ENCODE measurements at regions not wholly inside any gene's neighbourhood (a gene's known extent, or its start where the extent isn't known, plus 50 kb on each side); places are given as distances from the start of the nearest gene placed in this dataset.

DNA sequence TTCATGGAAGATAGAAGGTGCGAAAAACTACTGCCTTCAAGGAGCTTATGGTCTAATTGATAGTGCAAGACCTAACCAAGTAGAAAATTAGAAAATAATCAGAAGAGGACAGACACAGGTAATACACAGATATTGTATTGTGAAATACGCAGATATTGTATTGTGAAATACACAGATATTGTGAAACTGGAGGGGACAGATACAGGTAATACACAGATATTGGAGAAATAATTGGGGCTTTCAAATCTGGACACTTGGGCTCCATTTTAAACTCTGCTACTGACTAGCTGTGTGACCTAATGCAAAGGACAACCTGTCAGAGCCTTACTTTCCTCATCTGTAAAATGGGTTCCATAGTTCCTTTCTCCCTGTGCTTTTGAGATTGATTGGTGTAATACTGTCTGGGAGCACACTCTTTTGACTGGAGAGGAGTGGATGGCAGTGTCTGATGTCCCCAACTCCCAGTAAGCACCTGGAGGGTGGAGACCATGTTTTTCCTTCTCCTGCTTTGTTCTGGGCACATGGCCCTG, 272.8 kb downstream of the TLE3 start:
- DNase-seq (ENCODE audit: low spot score): no peak

GRCh38 chr15:69825941-69826818, 271.5 kb downstream of the TLE3 start:
- no peak for DNase-seq (ENCODE audit: low spot score)

GRCh38 chr15:69826819-69827175, 270.9 kb downstream of the TLE3 start:
- no peak for DNase-seq (ENCODE audit: low spot score)

DNA sequence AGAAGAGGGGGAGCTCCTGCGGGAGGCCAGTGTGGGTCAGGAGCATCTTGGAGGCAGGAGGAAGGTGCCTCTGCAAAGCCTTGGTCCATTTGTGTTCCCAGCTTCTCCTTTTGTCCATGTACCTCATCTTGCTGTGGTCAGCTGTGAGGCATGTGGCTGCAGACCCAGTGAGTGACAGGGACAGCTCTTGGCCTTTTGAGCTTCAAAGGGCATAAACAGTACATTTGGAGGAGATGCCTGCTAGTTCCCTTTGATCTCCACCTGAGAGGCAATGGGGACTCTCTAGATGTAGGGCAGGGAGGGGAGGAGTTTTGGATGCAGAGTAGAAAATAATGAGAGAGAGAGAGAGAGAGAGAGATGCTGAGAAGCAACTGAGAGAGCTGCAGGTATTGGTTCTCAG, 270.0 kb downstream of the TLE3 start:
- DNase-seq (ENCODE audit: low spot score): no peak

- DNase-seq (ENCODE audit: low spot score): no peak
Observed at GRCh38 chr15:69828181-69828828, 269.4 kb downstream of the TLE3 start.

- no peak for DNase-seq (ENCODE audit: low spot score)
Observed at GRCh38 chr15:69829974-69830373, 267.7 kb downstream of the TLE3 start.

DNA sequence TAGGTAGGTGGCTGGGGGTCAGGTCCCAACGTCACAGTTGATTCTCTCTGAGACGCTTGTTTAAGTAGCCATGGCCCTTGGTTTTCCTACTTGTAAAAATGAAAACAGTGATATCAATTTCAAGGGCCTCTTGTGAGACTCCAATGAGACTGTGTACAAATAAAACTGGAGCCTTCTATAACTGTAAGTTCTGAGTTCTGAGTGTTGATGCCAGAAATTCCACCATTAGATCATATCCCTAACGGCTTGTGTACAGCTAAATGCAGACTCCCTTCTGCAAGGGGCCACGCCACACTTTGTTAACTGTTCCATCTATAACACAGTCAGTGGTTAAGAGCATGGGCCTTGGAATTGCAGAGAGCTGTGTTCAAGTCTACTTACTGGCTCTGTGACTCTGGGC, 267.3 kb downstream of the TLE3 start:
- DNase-seq (ENCODE audit: low spot score): no peak

DNA sequence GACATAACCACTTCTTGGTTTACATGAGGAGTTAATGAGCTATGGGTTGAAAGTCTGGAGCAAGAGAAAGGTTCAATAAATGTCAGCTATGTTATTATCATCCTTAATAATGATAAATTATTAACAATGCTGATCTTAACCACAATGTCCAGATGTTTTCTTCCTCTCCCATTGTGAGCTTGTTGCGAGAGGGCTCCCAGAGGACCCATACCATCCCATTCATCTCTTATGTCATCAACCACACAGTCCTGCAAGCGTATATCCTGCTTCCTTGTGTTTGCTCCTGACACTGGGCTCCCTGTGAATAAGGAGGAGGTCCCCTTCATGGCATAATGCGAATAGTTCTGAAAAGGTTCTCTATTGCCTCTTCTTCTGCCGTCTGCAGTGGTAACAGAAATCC, 266.8 kb downstream of the TLE3 start:
- no peak for DNase-seq (ENCODE audit: low spot score)

GRCh38 chr15:69834267-69834666, 263.4 kb downstream of the TLE3 start:
- DNase-seq (ENCODE audit: low spot score): no peak

GRCh38 chr15:69834761-69835160, 263.0 kb downstream of the TLE3 start:
- DNase-seq (ENCODE audit: low spot score): no peak

DNA sequence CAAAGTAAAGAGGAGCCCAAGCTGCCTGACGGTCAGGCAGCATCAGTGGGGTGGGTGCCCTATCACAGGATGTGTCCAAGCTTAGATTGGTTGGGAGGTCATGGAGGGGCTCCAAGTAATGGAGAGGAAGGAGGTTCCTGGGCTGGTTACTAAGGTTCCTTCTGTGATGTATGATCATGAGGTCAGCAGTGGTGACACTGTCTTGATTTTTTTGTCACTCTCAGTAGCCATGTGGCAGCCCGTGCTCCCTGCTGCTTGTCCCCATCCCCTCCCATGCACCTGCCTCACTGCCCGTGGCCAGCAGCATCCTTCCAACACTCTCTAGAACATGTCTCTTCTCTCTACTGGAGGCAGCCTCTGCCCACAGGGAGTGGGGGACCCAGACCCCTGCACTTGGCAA, 261.7 kb downstream of the TLE3 start:
- no peak for DNase-seq (ENCODE audit: low spot score)

DNA sequence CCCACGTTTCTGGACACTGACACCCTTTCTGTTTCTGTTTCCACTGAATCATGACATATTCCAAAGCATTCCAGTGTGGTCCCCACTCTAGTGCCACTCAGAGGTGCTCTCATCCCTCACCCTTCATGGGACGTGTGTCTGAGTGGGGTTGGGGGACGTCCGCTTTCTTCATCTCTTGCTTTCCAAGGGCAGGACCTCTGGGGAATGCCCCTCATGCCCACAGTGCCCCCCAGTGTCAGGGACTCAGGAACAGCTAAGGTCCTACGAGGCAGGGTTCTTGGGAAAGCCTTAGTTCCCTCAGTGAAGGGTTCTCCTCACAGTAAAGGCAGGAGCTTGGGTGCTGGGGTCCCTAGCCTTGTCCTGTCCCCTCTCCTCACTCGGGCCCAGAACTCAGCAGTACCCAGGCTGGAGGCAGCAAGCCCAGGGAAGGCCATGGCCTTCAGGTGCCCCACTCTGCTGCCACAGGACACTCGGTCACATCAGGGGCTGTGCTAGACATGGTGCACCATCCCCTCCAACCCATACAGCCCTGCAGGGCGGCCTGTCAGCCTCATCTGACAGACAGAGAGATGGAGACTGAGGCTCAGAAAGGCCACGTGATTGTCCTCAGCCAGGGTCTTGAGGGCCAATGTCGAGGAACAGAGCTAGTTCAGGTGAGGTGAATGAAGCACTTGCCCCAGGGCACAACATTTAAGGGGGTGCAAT, 261.0 kb downstream of the TLE3 start:
- DNase-seq (ENCODE audit: low spot score): no peak

GRCh38 chr15:69838338-69838737, 259.4 kb downstream of the TLE3 start:
- DNase-seq (ENCODE audit: low spot score): no peak

DNA sequence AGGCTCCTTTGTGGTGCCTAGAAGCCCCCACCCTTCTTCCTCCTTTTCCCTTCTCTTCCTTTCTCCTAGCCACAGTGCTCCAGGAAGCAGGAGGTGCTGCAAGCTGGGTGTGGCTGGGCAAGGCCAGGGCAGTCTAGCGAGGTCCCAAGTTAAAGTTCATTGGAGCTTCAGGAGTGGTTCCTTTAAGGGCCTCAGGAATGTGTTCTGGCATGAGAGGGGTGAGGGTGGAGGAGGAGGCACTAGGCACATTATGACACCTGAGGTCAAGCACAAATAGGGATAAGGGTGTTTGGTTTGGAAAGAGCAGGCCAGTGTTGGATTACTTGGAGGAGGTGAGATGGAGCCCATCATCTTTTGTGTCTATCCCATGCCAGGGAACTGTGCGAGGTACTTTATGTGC, 258.7 kb downstream of the TLE3 start:
- DNase-seq (ENCODE audit: low spot score): no peak

DNA sequence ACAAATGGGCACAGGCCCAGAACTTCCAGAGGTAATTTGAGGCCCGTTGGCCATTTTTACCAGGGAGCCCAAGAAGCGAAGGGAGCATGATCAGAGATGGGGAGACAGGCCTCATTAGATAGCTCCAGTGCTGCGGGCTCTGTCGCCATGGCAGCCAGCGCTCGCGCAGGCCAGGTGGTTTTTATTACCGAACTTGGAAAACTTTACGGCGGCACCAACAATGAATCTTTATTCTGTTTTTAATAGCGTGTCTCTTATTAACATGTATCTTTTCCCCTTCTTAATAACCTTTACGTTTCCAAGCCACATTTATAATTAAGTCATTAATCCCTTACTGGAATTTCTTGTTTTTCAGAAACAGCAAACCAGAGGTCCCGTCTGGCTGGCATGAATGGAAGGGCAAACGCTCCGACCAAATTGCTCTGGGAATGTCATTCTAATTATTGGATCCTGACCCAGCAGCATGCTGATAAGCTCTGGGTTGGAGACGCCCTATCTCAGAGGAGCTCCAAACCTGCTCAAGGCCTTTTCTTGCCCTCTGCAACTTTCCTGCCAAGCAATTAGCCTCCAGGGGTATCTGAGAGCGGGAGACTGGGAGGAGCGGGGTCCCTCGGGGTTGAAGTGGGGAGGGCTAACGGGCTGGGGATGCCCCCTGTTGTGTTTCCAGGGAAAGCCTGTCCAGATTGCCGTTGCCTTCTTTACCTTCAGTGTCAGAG, 256.4 kb downstream of the TLE3 start:
- DNase-seq (ENCODE audit: low spot score): no peak

DNA sequence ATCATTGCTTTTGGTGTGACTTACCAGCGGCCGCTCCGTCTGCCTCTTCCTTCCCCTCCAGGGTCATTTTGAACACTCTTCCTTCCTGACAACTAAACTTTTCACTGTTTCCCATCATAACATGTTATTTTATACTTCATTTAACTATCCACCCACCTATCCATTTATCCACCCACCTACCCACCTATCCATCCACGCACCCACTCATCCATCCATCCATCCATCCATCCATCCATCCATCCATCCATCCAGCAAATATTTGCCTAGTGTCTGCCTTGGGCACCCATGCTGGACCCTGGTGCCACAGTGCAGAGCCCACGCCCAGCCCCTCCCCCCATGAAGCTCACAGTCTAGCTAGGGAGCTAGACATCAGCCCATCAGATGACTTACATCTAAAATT, 254.9 kb downstream of the TLE3 start:
- no peak for DNase-seq (ENCODE audit: low spot score)

- DNase-seq (ENCODE audit: low spot score): no peak
Observed at GRCh38 chr15:69843276-69843899, 254.3 kb downstream of the TLE3 start.

- no peak for DNase-seq (ENCODE audit: low spot score)
Observed at GRCh38 chr15:69843900-69844304, 253.8 kb downstream of the TLE3 start.

DNA sequence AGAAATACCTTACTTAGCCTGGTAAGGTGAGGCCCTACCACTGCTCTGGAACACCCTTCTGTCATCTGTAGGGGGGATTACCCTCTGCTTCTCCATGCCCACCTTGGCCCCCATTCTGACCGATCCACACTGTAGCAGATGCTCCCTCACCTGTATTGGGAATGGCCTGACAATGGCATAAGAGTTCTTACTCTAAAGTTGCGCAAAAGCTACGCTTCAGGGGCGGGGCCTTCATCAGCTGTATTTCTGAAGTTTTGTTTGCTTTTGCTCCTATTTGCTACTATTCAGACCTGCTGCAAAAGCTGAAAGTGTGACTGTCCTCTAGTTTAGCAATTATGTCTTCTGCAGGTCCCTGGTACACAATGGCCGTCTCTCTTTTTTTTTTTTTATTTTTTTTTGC, 252.6 kb downstream of the TLE3 start:
- no peak for DNase-seq (ENCODE audit: low spot score)

DNA sequence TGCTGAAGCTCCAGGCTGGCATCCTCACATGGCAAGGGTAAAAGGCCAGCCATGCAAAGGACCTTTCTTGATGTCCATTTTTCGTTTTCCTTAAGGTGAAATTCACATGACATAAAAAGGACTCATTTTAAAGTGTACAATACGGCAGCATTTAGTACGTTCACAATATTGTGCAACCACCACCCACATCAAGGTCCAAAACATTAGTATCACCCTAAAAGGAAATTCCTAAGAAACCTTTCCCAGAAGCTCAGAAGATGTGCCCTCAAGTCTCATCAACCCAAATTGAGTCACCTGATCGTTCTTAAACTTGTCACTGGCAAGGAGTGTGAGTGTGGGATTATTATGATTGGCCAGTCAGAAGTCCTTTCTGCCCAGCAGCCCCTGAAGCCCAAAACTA, 250.1 kb downstream of the TLE3 start:
- no peak for DNase-seq (ENCODE audit: low spot score)

DNA sequence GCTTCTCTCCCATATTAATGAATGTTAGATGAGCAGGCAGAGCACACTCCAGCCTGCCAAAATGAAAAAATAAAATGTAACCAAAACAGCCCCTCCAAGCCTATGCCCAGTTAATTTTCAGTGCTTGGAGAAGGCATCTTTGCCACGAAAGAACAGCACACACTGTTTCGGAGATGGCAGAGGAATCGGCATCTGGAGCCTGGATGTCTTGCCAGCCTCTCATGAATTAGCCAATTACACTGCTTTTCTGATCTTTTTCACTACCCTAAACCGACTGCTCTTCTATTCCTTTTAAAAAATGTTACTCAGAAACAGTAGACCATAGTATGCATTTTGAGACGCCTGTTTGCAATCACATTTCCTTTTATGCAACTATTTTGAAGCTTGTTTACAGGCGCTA, 249.6 kb downstream of the TLE3 start:
- DNase-seq (ENCODE audit: low spot score): no peak
